ENCODE measurements at regions not wholly inside any gene's neighbourhood (a gene's known extent, or its start where the extent isn't known, plus 50 kb on each side); places are given as distances from the start of the nearest gene placed in this dataset.

DNA sequence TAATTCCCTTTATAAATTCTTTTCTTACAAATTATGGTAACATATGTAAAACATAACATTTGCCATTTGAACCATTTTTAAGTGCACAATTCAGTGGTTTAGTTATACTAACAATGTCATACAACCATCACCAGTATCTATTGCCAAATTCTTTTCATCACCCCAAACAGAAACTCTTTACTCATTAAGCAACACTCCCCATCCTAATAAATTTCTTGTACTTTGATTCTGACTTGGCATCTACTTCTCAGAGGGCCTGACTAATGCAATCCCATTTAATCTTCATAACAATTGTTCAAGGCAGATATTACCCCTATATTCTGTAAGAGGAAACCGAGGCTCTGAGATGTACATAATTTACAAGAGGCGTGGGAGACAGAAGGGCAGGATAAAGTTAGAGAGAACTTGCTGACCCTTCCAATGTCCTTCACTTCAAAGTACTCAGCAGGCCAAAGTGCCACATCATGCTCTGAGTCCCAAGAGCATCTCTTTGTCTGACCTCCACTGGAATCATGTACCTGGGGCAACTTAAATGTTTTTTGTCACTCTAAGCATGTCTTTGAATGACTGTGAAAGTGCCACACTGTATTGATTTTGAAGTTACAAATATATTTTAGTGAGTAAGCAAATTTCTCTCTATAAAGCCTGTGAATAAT lies 255.3 kb downstream of the KIF4B start:
- TF ChIP-seq, protein P1, sequence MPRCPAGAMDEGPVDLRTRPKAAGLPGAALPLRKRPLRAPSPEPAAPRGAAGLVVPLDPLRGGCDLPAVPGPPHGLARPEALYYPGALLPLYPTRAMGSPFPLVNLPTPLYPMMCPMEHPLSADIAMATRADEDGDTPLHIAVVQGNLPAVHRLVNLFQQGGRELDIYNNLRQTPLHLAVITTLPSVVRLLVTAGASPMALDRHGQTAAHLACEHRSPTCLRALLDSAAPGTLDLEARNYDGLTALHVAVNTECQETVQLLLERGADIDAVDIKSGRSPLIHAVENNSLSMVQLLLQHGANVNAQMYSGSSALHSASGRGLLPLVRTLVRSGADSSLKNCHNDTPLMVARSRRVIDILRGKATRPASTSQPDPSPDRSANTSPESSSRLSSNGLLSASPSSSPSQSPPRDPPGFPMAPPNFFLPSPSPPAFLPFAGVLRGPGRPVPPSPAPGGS (IDR thresholded peaks at IDR 0.05): no peak
- TF ChIP-seq, protein P2, sequence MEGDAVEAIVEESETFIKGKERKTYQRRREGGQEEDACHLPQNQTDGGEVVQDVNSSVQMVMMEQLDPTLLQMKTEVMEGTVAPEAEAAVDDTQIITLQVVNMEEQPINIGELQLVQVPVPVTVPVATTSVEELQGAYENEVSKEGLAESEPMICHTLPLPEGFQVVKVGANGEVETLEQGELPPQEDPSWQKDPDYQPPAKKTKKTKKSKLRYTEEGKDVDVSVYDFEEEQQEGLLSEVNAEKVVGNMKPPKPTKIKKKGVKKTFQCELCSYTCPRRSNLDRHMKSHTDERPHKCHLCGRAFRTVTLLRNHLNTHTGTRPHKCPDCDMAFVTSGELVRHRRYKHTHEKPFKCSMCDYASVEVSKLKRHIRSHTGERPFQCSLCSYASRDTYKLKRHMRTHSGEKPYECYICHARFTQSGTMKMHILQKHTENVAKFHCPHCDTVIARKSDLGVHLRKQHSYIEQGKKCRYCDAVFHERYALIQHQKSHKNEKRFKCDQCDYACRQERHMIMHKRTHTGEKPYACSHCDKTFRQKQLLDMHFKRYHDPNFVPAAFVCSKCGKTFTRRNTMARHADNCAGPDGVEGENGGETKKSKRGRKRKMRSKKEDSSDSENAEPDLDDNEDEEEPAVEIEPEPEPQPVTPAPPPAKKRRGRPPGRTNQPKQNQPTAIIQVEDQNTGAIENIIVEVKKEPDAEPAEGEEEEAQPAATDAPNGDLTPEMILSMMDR (IDR thresholded peaks at IDR 0.05): no peak
- TF ChIP-seq CEBPB (IDR thresholded peaks at IDR 0.05) (no peak), POLR2A (IDR thresholded peaks at IDR 0.05; ENCODE audit: low read length) (no peak), TFCP2L1 (CRISPR knock-in tag; IDR thresholded peaks at IDR 0.05) (no peak), HEYL (CRISPR knock-in tag; IDR thresholded peaks at IDR 0.05) (no peak), ZNF302 (CRISPR knock-in tag; IDR thresholded peaks at IDR 0.05) (no peak), MYC (IDR thresholded peaks at IDR 0.05; ENCODE audit: borderline replicate concordance, low read length) (no peak), RFX5 (IDR thresholded peaks at IDR 0.05) (no peak)
- TF ChIP-seq, protein P3, sequence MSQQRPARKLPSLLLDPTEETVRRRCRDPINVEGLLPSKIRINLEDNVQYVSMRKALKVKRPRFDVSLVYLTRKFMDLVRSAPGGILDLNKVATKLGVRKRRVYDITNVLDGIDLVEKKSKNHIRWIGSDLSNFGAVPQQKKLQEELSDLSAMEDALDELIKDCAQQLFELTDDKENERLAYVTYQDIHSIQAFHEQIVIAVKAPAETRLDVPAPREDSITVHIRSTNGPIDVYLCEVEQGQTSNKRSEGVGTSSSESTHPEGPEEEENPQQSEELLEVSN (IDR thresholded peaks at IDR 0.05; ENCODE audit: borderline replicate concordance, low read depth): no peak

All from A549 (cell line).